ENCODE measurements at regions not wholly inside any gene's neighbourhood (a gene's known extent, or its start where the extent isn't known, plus 50 kb on each side); places are given as distances from the start of the nearest gene placed in this dataset.

- no peak for ATAC-seq
- no peak overlapping the region for H3K27ac ChIP-seq
Measured at GRCh38 chr6:90846824-90847223, 260.0 kb upstream of the MAP3K7 start.

GRCh38 chr6:90835596-90836212 lies 248.8 kb upstream of the MAP3K7 start:
- intact Hi-C loops (cut with DNase I) = no loop called here
- no peak for TF ChIP-seq CTCF (IDR thresholded peaks at IDR 0.05)
- ATAC-seq = no peak
- no peaks in the 10 kb centered on the region for H3K27me3 ChIP-seq (ENCODE audit: low read depth)
- no peaks in the 10 kb centered on the region for H3K4me1 ChIP-seq
- H3K4me3 ChIP-seq = no peak overlapping the region
- no peak for DNase-seq
- no peaks in the 10 kb centered on the region for H3K9me3 ChIP-seq
- no peak overlapping the region for H3K27ac ChIP-seq
- no peaks in the 10 kb centered on the region for H3K36me3 ChIP-seq

More at GRCh38 chr6:90846824-90847223, 260.0 kb upstream of the MAP3K7 start:
- Histone ChIP-seq H3K9me3 (no peaks in the 10 kb centered on the region), H3K4me1 (no peaks in the 10 kb centered on the region), H3K27me3 (ENCODE audit: low read depth) (no peaks in the 10 kb centered on the region), H3K36me3 (no peaks in the 10 kb centered on the region), H3K4me3 (no peak overlapping the region)
- DNase-seq = no peak
- no peak for TF ChIP-seq CTCF (IDR thresholded peaks at IDR 0.05)
- intact Hi-C loops (cut with DNase I) = no loop called here

GRCh38 chr6:90829311-90829710 lies 242.4 kb upstream of the MAP3K7 start:
- no peaks in the 10 kb centered on the region for H3K4me1 ChIP-seq
- H3K4me3 ChIP-seq = no peak overlapping the region
- no peak for ATAC-seq
- H3K36me3 ChIP-seq = no peaks in the 10 kb centered on the region
- H3K9me3 ChIP-seq = no peaks in the 10 kb centered on the region
- no peak for TF ChIP-seq CTCF (IDR thresholded peaks at IDR 0.05)
- no peak for DNase-seq
- H3K27ac ChIP-seq = no peak overlapping the region
- no peaks in the 10 kb centered on the region for H3K27me3 ChIP-seq (ENCODE audit: low read depth)
- intact Hi-C loops (cut with DNase I) = no loop called here

- Histone ChIP-seq H3K9me3 (no peaks in the 10 kb centered on the region), H3K27me3 (ENCODE audit: low read depth) (no peaks in the 10 kb centered on the region), H3K4me3 (no peak overlapping the region), H3K27ac (no peak overlapping the region), H3K36me3 (no peaks in the 10 kb centered on the region), H3K4me1 (no peaks in the 10 kb centered on the region)
- ATAC-seq (no peak), DNase-seq (no peak)
- no peak for TF ChIP-seq CTCF (IDR thresholded peaks at IDR 0.05)
- intact Hi-C loops (cut with DNase I) = no loop called here
Measured at GRCh38 chr6:90820436-90820835, 233.6 kb upstream of the MAP3K7 start.

GRCh38 chr6:90819483-90819882 lies 232.6 kb upstream of the MAP3K7 start:
- H3K36me3 ChIP-seq = no peaks in the 10 kb centered on the region
- intact Hi-C loops (cut with DNase I) = no loop called here
- no peaks in the 10 kb centered on the region for H3K27me3 ChIP-seq (ENCODE audit: low read depth)
- H3K27ac ChIP-seq = no peak overlapping the region
- no peaks in the 10 kb centered on the region for H3K4me1 ChIP-seq
- DNase-seq (no peak), ATAC-seq (no peak)
- no peaks in the 10 kb centered on the region for H3K9me3 ChIP-seq
- H3K4me3 ChIP-seq = no peak overlapping the region
- no peak for TF ChIP-seq CTCF (IDR thresholded peaks at IDR 0.05)

Data from lower lobe of right lung (tissue), 2 donors.